ENCODE measurements at regions not wholly inside any gene's neighbourhood (a gene's known extent, or its start where the extent isn't known, plus 50 kb on each side); places are given as distances from the start of the nearest gene placed in this dataset.

- H3K36me3 ChIP-seq (ENCODE audit: insufficient read depth, low read length, poor library complexity, severe bottlenecking) = no peaks in the 10 kb centered on the region
- intact Hi-C loops (cut with micrococcal nuclease; ENCODE audit: unreplicated experiment) = no loop called here
- no peak for DNase-seq (ENCODE audit: low spot score)
- H3K4me3 ChIP-seq (ENCODE audit: low read depth, low read length, poor library complexity, severe bottlenecking) = no peak overlapping the region
- TF ChIP-seq CTCF (conservative IDR thresholded peaks at IDR 0.05; ENCODE audit: low read depth, low read length) (no peak), EZH2 (IDR thresholded peaks at IDR 0.05; ENCODE audit: borderline replicate concordance, low read depth, low read length, poor library complexity, severe bottlenecking) (no peak)
- ChIA-PET CTCF (no interaction called here), POLR2A (ENCODE audit: low non-redundant PET) (no interaction called here)
- H3K27me3 ChIP-seq (replicated peaks; ENCODE audit: insufficient read depth, low read depth, low read length, poor library complexity) = no peaks in the 10 kb centered on the region
- peaks cover 8% of the 10 kb centered on the region for H3K9me3 ChIP-seq (ENCODE audit: low read depth, low read length, poor library complexity, severe bottlenecking)
- no TSS peak for BruUV-seq (replicated peaks)
- H3K27ac ChIP-seq (ENCODE audit: low read depth, low read length, poor library complexity, severe bottlenecking) = no peak overlapping the region
- H3K4me1 ChIP-seq (ENCODE audit: insufficient read depth, low read length, poor library complexity, severe bottlenecking) = no peaks in the 10 kb centered on the region
Measured at GRCh38 chr9:82247318-82247717, 258.7 kb downstream of the SPATA31D1 start.

GRCh38 chr9:82252116-82252515, 263.5 kb downstream of the SPATA31D1 start:
- DNase-seq (ENCODE audit: low spot score) = no peak
- TF ChIP-seq EZH2 (IDR thresholded peaks at IDR 0.05; ENCODE audit: borderline replicate concordance, low read depth, low read length, poor library complexity, severe bottlenecking) (no peak), CTCF (conservative IDR thresholded peaks at IDR 0.05; ENCODE audit: low read depth, low read length) (no peak)
- Histone ChIP-seq H3K27me3 (replicated peaks; ENCODE audit: insufficient read depth, low read depth, low read length, poor library complexity) (no peaks in the 10 kb centered on the region), H3K9me3 (ENCODE audit: low read depth, low read length, poor library complexity, severe bottlenecking) (no peaks in the 10 kb centered on the region), H3K36me3 (ENCODE audit: insufficient read depth, low read length, poor library complexity, severe bottlenecking) (no peaks in the 10 kb centered on the region), H3K4me3 (ENCODE audit: low read depth, low read length, poor library complexity, severe bottlenecking) (no peak overlapping the region), H3K4me1 (ENCODE audit: insufficient read depth, low read length, poor library complexity, severe bottlenecking) (no peaks in the 10 kb centered on the region), H3K27ac (ENCODE audit: low read depth, low read length, poor library complexity, severe bottlenecking) (no peak overlapping the region)
- CTCF ChIA-PET = no interaction called here
- intact Hi-C loops (cut with micrococcal nuclease; ENCODE audit: unreplicated experiment) = no loop called here
- POLR2A ChIA-PET (ENCODE audit: low non-redundant PET) = no interaction called here
- BruUV-seq (replicated peaks) = no TSS peak

GRCh38 chr9:82254646-82255367, 266.2 kb downstream of the SPATA31D1 start:
- no TSS peak for BruUV-seq (replicated peaks)
- Histone ChIP-seq H3K36me3 (ENCODE audit: insufficient read depth, low read length, poor library complexity, severe bottlenecking) (no peaks in the 10 kb centered on the region), H3K27ac (ENCODE audit: low read depth, low read length, poor library complexity, severe bottlenecking) (no peak overlapping the region), H3K4me1 (ENCODE audit: insufficient read depth, low read length, poor library complexity, severe bottlenecking) (no peaks in the 10 kb centered on the region), H3K9me3 (ENCODE audit: low read depth, low read length, poor library complexity, severe bottlenecking) (no peaks in the 10 kb centered on the region), H3K27me3 (replicated peaks; ENCODE audit: insufficient read depth, low read depth, low read length, poor library complexity) (no peaks in the 10 kb centered on the region), H3K4me3 (ENCODE audit: low read depth, low read length, poor library complexity, severe bottlenecking) (no peak overlapping the region)
- TF ChIP-seq CTCF (conservative IDR thresholded peaks at IDR 0.05; ENCODE audit: low read depth, low read length) (no peak), EZH2 (IDR thresholded peaks at IDR 0.05; ENCODE audit: borderline replicate concordance, low read depth, low read length, poor library complexity, severe bottlenecking) (no peak)
- DNase-seq (ENCODE audit: low spot score) = no peak
- POLR2A ChIA-PET (ENCODE audit: low non-redundant PET) = no interaction called here
- intact Hi-C loops (cut with micrococcal nuclease; ENCODE audit: unreplicated experiment) = no loop called here
- CTCF ChIA-PET = no interaction called here

Measured in A673 (cell line).